AG04450 (cell line): ENCODE measurements at regions not wholly inside any gene's neighbourhood (a gene's known extent, or its start where the extent isn't known, plus 50 kb on each side); places are given as distances from the start of the nearest gene placed in this dataset.

Experiments
- CTCF ChIA-PET: fragments of 300-600, 350-600 bp; formaldehyde crosslinking; extraction: SDS; loops from one replicate; lab custom pipeline; 2022; ENCODE audit warnings: antibody characterized with exemption, inconsistent platforms; lab: Charles Lee
- POLR2A ChIA-PET: fragments of 350-600 bp; formaldehyde crosslinking; extraction: SDS; loops from one replicate; lab custom pipeline; 2021; ENCODE audit warnings: antibody characterized with exemption, inconsistent platforms; lab: Yijun Ruan, JAX
- DNase-seq: peaks from one replicate; pipeline ENCODE4 v3.0.0-alpha.2; 2011; ENCODE audit warnings: low read depth, low spot score
- H3K27ac ChIP-seq: one replicate; pipeline ENCODE4 v1.5.1; 2012; ENCODE audit warnings: low read depth, low read length, control low read depth
- H3K27me3 ChIP-seq: one replicate; pipeline ENCODE4 v1.6.0; 2012; ENCODE audit warnings: low read length; ENCODE audit not compliant: control insufficient read depth, insufficient read depth
- H3K4me3 ChIP-seq: 2 replicates; pipeline ENCODE4 v1.5.1; 2011; ENCODE audit warnings: mild to moderate bottlenecking, low read depth, low read length, control low read depth
- H3K9me3 ChIP-seq: 2 replicates; pipeline ENCODE4 v1.5.1; 2012; ENCODE audit warnings: low read length; ENCODE audit not compliant: control insufficient read depth, insufficient read depth
- CTCF ChIP-seq: IDR thresholded peaks from 2 replicates; pipeline ENCODE4 v1.5.1; 2011; ENCODE audit warnings: low read depth, low read length, control low read depth, inconsistent platforms

- Histone ChIP-seq H3K9me3 (peaks cover 66% of the 10 kb centered on the region), H3K27me3 (no peaks in the 10 kb centered on the region), H3K4me3 (no peak overlapping the region), H3K27ac (no peak overlapping the region)
- no peak for TF ChIP-seq CTCF
- POLR2A ChIA-PET, result no interaction called here
- DNase-seq, result no peak
- CTCF ChIA-PET, result no interaction called here
These were observed 588.3 kb downstream of the NPHP4 start for GRCh38 chr1:5403935-5404334.

- H3K27me3 ChIP-seq, result no peaks in the 10 kb centered on the region
- no peak for DNase-seq
- CTCF ChIA-PET, result no interaction called here
- H3K4me3 ChIP-seq, result no peak overlapping the region
- POLR2A ChIA-PET, result no interaction called here
- peaks cover 58% of the 10 kb centered on the region for H3K9me3 ChIP-seq
- no peak overlapping the region for H3K27ac ChIP-seq
- no peak for TF ChIP-seq CTCF
These were observed 589.6 kb downstream of the NPHP4 start for GRCh38 chr1:5402618-5403017.

GRCh38 chr1:5399771-5400170 lies 592.5 kb downstream of the NPHP4 start:
- no peak for TF ChIP-seq CTCF
- peaks cover 53% of the 10 kb centered on the region for H3K9me3 ChIP-seq
- ChIA-PET CTCF (no interaction called here), POLR2A (no interaction called here)
- no peak overlapping the region for H3K27ac ChIP-seq
- no peak overlapping the region for H3K4me3 ChIP-seq
- H3K27me3 ChIP-seq, result no peaks in the 10 kb centered on the region
- no peak for DNase-seq

GRCh38 chr1:5396593-5396992 lies 595.6 kb downstream of the NPHP4 start:
- H3K27me3 ChIP-seq, result no peaks in the 10 kb centered on the region
- no peak for TF ChIP-seq CTCF
- POLR2A ChIA-PET, result no interaction called here
- no peak overlapping the region for H3K4me3 ChIP-seq
- peaks cover 50% of the 10 kb centered on the region for H3K9me3 ChIP-seq
- CTCF ChIA-PET, result no interaction called here
- DNase-seq, result no peak
- no peak overlapping the region for H3K27ac ChIP-seq

GRCh38 chr1:5394111-5394510 lies 598.1 kb downstream of the NPHP4 start:
- no peak overlapping the region for H3K27ac ChIP-seq
- POLR2A ChIA-PET, result no interaction called here
- CTCF ChIA-PET, result no interaction called here
- H3K4me3 ChIP-seq, result no peak overlapping the region
- TF ChIP-seq CTCF, result no peak
- H3K9me3 ChIP-seq, result peaks cover 59% of the 10 kb centered on the region
- H3K27me3 ChIP-seq, result no peaks in the 10 kb centered on the region
- no peak for DNase-seq
